ENCODE measurements at regions not wholly inside any gene's neighbourhood (a gene's known extent, or its start where the extent isn't known, plus 50 kb on each side); places are given as distances from the start of the nearest gene placed in this dataset.

GRCh38 chr12:76687981-76688380 lies 75.9 kb upstream of the ZDHHC17 start:
- TF ChIP-seq CTCF (IDR thresholded peaks at IDR 0.05) (no peak), POLR2A (IDR thresholded peaks at IDR 0.05) (no peak)

All from testis (tissue), 2 donors.